NCI-H1092 (cell line): ENCODE measurements at regions not wholly inside any gene's neighbourhood (a gene's known extent, or its start where the extent isn't known, plus 50 kb on each side); places are given as distances from the start of the nearest gene placed in this dataset.
A peak's percentile ranks its signal among the peaks of the same experiment; 100 is the strongest.

Experiments
- DNase-seq: peaks from one replicate; lab custom pipeline; 2025; lab: John Stamatoyannopoulos, UW

DNA sequence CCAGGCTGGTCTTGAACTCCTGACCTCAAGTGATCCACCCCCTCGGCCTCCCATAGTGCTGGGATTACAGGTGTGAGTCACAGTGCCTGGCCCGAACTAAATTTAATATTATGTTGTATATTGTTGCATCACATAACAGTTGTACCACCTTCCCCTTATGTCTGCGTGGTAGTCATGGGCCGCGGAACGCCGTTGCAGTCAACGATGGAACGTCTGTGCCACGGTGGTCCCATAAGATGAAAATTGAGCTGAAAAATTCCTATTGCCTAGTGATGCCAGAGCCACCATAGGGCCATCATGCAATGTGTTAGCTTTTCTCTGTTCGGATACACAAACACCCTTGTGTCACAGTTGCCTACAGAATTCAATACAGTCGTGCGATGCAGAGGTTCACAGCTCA lies 236.1 kb downstream of the TEX29 start:
- no peak for DNase-seq

DNA sequence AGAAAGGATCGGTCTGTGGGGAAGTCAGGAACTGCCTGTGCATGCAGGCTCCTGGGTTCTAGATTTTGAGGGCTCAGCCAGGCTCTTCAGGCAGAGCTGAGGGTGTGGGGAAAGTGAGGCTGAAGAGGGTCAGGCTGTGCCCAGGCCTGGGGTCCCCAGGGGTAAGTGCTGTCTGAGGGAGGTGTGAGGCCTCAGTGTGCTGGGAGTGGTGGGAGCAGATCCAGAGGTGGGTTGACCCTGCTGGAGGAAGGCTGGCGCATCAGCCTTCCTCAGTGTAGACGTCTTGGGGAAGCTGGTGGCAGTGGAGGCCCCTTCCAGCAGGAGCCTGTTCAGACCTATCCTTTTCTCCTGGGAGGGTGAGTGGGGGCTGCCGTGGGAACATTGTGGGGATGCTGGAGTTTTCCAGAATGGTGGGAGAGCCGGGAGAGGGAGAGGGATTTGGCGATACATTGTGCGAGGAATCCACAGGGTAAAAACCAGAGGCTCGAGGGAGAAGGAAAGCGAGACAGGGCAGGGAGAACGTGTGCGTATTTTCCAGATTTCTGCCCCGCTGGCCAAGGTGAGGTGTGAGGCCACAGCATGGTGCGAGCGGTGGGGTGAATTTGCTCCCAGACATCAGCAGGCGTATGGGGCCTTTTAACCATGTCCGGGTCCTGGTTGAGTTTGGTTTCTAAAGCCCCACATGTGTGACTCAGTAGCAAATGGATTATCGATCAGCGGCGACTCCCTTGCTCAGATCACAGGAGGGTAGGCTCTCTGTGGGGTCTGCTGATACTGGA lies 237.7 kb downstream of the TEX29 start:
- DNase-seq: no peak

DNA sequence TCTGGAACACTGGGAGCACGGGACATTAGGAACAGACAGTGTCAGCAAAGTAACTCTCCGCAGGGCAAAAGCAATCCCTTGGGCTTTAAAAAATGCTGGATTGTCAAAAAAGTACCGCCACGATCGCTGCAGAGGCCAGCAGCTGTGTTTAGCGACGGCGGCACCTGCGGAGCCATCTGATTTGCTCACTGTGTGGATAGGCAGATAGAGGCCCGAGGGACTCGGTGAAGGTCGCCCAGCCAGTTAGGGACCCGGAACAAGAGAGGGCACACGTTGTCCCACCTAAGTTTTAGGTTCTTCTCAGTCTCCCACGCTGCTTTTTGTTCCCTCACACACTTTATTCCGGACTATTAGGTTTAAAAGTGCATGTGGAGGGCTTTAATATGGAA lies 238.3 kb downstream of the TEX29 start:
- no peak for DNase-seq

DNA sequence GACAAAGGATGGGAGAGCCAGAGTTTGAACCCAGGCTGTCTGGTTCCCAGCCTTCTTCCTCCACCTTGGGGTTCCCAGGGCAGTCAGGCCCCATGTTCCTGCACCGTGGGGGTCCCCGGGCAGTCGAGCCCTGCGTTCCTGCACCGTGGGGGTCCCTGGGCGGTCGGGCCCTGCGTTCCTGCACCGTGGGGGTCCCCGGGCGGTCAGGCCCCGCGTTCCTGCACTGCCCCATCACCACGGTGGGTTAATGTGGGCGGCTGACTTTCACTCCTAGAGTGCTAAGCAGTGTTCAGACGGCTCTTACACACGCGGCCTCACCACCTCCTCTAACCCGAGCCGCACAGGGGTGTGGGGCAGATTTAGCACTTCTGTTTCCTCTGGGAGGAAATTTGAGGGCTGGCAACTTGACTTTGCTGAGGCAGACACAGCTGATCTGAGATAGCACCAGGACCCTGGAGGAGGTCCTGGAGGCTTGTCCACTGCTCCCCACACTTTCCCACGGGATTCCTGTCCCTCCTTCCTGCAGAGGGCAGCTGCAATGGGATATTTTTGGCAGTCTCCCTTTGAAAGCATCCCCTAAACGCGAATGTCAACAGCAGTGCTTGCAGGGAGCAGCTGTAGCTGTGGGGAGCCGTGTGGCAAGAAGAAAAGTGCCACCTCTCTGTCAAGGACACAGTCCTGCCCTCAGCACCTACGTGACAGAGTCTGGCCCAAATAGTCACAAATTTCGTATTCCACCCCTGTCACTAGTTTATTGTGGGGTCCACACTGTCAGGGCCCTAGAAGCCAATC lies 239.4 kb downstream of the TEX29 start:
- DNase-seq: peak; percentile 31

DNA sequence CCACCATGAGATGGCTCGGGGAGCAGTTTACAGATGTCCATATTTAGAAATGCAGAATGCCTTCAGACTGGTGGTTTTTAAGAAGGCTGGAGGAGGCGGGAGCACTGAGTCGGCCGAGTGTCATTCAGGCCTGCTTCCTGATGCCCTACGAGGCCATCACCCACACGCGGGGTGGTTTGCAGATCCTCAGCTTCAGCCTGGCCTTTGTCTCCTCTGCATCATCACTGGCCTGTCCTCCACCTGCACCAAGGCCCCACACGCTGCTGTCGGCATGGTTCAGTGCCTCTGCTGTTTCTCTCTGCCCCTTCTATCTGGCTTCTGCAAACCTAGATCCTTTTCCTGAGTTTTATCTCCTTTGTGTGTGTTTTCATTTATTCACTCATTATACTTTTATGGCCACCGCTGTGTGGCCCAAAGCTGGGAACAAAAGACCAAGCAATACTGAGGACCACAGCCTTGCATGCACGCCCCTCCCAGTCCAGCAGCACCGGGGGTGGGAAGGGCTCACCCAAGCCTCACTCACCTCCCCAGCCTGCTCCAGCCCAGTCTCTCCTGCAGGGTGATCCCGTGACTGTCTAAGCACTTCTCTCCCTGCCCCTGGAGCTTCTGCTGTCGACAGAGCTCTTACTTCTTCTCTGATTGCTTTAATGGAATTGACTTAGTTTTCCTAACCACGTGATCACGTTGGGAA lies 240.8 kb downstream of the TEX29 start:
- DNase-seq: no peak

DNA sequence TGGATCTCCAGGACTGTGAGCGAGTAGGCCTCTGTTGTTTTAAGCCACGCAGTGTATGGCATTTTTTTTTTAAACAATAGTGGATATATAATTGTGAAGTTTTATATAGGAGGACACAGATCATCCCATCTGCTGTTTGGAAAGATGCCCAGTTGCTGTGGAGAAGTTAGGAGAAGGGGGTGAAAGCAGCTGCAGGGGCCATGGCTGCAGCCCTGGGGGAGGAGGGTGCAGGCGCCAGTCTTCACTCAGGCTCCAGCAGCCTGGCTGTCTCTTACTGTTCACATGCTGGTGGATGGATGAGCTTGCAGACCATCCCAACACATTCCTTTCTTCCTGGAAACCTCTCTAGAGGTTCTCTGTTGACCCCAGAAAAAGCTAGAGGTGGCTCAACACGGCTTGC lies 242.3 kb downstream of the TEX29 start:
- no peak for DNase-seq

DNA sequence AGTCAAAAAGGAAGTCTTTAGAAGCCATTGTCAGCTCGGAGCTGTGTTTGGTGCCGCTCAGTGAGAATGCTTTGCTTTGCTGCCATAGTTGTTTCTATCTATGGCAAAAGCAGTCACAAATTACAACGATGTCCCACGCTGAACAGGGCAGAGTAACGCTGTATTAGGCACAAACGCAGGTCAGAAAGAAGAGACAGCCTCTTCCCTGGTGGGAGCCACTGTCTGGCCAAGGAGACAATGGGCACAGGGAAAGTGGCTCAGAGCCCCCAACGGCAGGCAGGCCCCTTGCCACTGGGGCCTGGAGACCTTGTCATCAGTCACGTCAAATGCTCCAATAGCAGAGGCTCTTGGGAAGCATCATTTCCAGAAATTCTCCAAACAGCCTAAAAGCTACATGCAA lies 244.2 kb downstream of the TEX29 start:
- no peak for DNase-seq

DNA sequence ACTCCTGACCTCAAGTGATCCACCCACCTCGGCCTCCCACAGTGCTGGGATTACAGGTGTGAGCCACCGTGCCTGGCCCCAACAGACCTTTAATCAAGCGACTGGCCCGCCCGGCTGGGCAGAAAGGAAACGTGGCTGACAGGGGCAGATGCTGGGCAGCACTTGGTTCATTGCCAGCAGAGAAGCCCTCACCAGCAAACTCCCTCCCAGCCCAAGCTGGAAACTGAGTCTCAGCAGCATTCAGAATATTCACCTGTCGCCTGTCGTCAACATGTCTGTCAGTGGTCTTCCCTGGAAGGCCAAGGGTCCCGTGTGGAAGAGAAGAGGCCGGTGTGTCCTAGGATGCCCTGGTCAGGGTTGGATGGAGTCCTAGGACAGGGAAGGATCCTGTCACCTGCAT lies 245.0 kb downstream of the TEX29 start:
- DNase-seq: no peak

DNA sequence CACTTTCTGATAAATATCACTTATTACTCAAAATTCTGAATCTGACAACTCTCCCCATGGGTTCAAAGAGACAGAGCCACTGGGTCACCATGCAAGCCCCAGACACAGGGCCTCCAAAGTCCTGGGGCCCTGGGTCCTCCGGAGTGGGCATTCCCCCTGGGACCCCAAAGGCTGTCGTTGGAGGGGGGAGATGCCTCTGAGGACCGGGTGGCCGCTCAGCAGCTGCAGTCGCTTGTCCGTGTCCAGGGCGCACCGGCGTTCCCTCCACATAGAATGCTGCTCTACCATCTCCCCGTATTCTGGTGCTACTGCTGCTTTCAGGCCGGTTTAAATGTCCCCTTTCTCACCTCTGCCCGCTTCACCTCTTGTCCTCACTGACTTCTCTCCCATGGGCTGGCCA lies 246.1 kb downstream of the TEX29 start:
- no peak for DNase-seq

DNA sequence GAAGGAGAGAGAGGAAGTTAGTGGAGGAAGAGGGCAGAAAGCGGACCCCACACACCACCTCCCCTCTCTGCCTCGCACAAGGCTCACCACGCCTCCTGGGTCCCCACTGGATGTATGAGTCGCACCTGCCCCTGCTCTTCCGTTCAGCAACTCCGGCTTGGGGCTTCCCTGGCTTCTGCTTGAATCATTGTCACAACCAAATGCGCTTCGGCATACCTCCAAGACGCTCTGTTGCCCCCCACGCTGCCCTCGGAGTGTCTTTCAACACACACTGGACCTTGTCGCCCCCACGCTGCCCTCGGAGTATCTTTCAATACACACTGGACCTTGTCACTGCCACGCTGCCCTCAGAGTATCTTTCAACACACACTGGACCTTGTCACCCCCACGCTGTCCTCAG lies 247.2 kb downstream of the TEX29 start:
- DNase-seq: no peak

DNA sequence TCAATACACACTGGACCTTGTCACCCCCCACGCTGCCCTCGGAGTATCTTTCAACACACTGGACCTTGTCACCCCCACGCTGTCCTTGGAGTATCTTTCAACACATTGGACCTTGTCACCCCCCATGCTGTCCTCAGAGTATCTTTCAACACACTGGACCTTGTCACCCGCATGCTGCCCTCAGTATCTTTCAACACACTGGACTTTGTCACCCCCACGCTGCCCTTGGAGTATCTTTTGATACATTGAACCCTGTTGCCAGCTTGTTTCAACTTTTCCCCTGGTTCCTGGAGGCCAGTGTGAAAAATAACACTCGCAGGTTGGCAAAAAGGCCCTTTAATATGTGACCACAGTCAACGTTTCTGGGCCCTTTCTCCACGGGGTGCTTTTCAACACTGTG lies 247.8 kb downstream of the TEX29 start:
- DNase-seq: no peak

DNA sequence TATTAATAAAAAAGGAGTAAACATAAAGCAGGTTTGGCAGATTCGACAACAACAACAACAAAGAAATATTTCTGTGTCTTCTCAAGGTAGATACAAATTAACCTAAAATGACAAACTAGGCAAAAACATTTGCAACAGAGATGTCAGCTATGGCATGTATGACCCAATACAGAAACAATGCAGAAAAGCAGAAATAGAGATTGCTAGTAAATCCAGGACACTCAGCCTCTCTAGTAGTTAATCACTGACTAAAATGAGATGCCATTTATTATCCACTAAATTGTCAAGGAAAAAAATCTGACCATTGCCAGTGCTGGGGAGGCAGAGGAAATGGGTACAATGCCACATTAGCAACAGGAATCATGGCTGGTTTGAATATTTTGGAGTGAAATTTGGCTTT lies 250.5 kb downstream of the TEX29 start:
- DNase-seq: no peak

DNA sequence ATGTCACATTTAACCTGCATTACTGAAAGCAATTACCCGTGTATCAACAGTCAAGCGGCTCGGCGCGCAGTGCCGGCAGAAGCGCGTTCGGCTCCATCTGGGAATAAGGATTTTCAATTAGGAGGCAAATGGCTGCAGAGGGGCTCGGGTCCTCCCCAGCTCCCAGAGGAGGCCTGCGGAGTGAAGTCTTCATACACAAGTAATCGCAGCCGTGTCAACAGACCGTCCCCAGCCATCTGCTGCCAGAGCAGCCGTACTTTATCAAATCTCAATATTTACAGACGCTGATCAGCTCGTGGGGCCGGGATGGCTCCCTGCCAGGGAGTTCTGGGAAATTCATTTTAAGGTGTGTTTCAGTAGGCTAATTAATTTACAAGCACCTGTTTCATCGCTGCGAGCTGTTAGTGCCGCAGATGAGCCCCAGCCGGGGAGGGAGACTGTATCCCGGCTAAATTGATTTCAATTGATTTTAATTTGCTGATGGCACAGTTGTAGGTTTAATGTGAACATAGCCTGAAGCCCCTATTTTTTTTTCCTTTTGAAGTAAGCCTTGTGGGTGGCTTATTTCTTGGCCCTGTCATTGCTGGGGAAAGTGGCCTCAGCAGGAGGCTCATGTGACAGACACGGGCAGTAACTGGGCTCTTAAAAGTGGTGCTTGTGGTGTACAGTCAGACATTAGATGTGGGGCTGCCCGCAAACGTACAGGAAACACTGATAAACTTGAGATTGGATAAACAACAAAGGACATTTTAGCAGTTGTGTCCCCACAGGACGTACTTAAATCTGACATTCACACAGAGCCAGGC lies 252.7 kb downstream of the TEX29 start:
- DNase-seq: peak; percentile 99

DNA sequence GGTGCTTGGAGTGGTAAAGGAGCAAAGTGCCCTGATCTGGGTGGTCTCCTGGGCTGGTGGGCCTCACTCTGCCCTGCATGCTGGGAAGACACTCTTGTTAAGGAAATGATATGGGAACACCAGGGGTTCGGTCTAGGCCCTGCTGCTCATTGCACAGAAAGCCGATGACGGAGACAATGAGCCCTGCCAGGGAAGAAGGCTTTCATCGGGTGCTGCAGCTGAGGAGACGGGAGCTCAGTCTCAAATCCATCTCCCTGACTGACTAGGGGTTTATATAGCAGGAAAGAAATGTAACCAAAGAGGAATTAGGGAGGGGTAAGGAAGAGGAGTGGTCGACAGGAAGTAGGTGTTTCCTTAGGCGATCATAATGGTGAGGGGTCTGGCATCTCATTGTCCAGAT lies 253.4 kb downstream of the TEX29 start:
- DNase-seq: no peak

DNA sequence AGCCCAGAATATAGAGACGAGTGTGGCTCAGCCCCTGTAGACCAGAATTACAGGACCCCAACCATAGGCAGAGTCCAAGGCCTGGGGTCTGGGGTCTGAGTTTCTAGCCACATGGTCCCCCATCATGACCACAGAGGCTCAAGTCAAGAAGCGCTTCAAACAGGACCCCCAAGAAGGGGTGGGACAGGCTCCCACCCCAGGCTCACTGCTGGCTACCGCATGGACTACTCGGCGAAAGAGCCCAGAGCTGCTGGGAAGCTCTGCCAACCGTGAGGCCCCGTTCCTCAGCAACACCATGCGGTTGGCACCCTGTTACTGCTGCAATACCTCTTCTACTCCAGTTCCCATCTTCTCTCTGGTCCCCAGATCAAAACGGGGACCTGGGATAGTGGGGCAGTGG lies 254.8 kb downstream of the TEX29 start:
- DNase-seq: no peak

DNA sequence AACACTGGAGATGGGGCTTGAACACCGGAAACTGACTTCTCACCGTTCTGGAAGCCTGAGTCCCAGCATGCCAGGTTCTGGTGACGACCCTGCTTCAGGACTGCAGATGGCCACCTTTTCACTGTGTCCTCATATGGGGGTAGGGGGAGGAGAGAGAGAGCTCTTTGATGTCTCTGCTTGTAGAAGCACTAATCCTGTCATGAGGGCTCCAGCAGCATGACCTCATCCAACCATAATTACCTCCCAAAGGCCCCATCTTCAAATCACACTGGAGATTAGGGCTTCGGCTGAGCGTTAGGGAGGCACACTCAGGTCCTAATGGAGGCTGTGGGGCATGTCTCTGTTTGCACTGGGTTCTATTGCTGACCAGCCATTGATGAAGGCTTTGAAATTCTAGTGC lies 255.3 kb downstream of the TEX29 start:
- DNase-seq: no peak

DNA sequence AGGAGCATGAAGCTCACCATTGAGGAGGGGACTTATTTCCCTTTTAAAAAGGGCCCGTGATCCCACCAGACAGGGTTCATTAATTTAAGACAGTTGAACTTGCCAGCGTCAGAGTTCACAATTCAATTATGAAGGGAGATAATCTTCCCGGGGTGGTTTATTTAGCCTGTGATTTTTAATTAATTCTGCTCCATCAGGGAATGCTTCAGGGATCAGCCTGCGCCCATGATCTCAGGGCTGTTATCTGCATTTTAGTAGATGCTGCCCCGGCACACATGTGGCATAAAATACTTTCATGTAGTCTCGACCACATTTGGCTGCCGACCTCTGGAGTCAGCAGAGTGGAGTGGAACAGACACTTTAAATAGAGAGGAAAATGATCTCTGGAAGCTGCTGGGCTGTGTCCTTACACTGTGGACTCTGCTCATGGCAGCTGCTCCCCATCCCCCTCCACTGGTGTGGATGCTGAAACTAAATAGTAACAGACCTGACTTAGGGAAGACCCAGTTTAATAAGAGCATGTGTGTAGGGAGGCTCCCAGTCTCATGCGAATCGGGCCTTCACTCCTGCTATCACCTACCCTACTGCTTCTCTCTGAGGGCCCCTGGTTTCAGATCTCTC lies 256.9 kb downstream of the TEX29 start:
- DNase-seq: peak; percentile 42

DNA sequence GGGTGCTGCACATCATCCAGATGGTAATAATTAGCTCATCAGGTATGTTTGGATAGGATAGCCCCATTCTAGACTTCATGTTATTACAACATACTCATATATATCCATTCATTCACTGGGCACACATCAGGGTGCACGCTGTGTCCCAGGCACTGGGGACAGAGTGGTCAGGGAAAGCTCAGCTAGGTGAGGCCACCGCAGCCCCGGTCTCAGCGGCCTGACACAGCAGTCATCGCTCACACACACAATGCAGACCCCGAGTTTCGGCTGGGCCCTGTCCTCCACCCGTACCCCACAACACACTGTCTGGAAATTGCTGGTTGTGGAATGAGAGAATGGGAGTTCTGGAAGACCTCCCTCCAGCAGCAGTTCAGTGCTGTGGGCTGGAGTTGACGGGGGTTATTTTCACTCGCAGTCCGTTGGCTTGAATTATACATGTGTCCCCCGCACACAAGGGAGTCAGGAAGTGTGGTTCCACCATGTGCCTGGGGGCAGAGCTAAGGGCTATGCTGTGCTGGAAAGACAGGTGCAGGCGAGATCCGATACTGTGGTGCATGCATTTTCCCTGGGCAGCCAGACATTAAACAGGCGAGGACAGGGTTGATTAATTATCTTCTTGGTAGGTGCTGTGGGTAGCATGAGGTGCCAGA lies 257.6 kb downstream of the TEX29 start:
- DNase-seq: no peak

DNA sequence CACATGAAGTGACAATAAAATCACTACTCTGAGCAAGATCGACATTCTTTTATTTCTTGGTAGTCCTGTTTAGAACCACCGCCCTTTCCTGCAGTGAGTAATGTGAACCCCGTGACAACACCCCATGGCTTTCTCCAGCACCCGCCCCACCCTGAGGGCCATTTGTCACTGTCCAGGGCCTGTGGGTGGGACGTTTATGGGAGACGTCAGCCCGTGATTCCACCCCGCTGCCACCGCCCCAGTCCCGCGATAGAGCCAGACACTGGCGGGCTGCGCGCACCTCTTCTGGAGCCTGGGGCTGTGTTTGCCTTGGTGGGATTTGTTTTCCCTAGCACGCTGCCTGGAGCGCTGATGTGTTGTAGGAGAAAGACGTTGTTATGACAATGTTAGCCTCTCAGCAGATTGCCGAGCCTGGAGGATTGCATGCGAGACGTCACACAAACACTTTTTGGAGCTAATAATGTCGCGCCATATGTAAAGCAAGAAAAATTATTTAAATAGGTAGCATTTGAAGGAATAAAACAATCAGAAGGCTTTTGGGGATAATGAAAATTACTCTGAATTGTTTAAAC lies 263.7 kb downstream of the TEX29 start:
- DNase-seq: peak; percentile 72

DNA sequence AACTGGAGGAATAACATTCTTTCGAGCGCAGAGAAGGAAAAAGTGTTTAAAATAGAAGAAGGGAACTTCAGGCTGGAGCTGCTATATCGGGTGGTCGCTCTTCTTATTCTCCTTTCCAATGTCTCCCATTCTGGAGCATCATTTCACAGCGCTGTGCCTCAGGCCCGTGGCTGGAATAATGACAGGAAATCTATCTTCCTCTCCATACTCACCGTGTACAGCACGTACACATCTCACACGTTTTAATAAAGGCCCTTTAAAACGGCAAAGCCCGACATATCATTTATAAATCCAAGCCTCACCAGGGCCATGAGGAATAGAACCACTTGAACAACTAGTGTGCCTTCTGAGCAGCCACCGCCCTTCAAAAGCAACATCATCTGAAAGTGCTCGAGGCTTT lies 264.4 kb downstream of the TEX29 start:
- DNase-seq: no peak

DNA sequence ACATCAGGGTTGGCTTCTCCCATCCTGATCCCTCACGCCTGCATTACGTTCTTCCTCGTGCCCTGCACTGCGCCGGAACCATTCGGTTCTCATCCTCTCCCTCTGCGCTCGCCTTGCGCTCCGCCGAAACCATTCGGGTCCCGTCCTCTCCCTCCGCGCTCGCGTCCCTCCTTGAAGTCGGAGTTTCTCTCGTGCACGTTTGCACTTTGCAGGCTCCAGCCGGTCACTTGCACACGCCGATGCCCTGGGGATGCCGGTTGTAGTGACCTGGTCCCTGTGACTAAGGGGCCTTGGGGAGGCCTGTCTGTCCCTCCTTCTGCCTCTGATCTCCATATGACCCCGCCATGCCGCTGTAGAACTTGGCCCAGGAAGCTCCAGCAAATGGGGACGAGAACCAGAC lies 265.8 kb downstream of the TEX29 start:
- DNase-seq: no peak
